Stimulated activated CD8-positive, alpha-beta memory T cell treated with anti-CD3 and anti-CD28 coated beads, Interleukin-7, amount 100 ng/mL, for 24 hours (primary cell): ENCODE measurements at regions not wholly inside any gene's neighbourhood (a gene's known extent, or its start where the extent isn't known, plus 50 kb on each side); places are given as distances from the start of the nearest gene placed in this dataset.
A peak's percentile ranks its signal among the peaks of the same experiment; 100 is the strongest.

ENCODE experiments used
- DNase-seq: peaks from one replicate; pipeline ENCODE4 v3.0.0-alpha.2; 2020; ENCODE audit warnings: low read depth

- no peak for DNase-seq
Measured at GRCh38 chr14:89015016-89015415, 190.6 kb downstream of the TTC8 start.

DNA sequence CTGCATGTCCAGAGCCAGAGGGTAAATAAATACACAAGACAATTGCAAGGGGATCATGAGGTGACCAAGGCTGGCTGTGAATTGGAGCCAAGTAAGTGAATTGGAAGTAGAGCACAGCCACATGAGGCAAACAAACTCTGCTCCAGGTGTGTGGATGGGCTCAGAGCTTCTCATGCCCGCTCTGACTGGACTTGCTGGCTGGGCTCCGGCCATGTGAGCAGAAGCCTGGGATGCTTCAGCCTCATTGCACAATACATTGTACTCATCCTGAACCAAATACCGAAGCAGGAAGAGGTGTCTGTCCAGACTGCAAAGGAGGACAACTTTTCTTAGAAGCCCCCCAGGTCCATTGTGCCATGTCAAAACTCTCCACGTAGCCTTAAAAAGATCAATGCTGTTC lies 193.0 kb downstream of the TTC8 start:
- DNase-seq: no peak

- no peak for DNase-seq
Measured at GRCh38 chr14:89022274-89022673, 197.8 kb downstream of the TTC8 start.

DNA sequence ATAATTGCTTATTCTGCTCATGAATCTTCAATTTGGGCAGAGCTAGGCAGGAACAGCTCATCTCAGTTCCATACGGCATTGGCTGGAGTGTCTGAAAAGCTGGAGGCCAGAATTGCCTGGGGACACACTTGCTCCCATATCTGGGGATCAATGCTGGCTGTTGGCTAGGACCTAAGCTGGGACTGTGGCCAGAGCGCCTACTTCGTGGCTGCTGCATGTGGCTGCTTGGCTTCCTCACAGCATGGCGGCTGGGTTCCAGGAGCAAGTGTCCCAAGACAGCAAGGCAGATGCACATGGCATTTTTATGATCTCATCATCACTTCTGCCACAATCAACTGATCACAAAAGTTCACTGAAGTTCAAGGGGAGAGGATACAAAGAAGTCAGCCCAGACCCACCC lies 200.2 kb downstream of the TTC8 start:
- DNase-seq: no peak

- DNase-seq: no peak
Measured at GRCh38 chr14:89025561-89026236, 201.2 kb downstream of the TTC8 start.

GRCh38 chr14:89027097-89027740 lies 202.8 kb downstream of the TTC8 start:
- peak; percentile 35 for DNase-seq

- DNase-seq: no peak
Measured at GRCh38 chr14:89028462-89029134, 204.1 kb downstream of the TTC8 start.

DNA sequence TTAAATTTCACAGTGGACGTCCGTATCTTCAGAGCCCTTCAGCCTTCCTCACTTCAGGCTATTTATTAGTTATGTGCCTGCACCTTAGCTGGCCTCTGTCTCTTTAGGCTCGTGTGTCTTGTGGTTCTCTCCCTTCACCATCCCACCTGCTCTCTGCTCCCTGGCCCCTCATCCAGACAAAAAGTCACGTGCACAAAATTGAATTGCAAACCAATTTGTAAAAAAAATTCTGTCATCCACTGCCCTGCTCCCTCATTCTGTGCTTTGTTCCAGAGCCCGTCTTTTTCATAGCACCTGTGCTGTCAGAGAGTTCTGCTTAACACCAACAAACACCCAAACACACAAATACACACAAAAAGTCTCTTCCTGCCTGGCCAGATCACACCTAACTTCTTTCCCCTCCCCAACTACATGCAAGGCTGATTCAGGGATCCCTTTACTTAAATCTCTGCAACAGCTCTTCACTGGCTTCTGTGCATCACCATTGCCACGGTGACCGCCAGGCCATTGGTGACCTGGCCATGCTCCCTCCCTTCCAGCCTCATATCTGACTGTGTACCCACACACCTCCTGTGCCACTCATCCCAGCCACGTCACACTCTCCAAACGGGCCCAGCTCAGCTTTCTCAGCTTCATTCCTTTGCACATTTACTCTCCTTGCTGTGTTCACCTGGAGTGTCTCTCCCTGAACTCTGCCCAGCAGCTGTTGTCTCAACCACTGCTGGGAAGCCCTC lies 205.7 kb downstream of the TTC8 start:
- DNase-seq: no peak

- DNase-seq: no peak
Measured at GRCh38 chr14:89030921-89031320, 206.5 kb downstream of the TTC8 start.

- no peak for DNase-seq
Measured at GRCh38 chr14:89032086-89032649, 207.7 kb downstream of the TTC8 start.

DNA sequence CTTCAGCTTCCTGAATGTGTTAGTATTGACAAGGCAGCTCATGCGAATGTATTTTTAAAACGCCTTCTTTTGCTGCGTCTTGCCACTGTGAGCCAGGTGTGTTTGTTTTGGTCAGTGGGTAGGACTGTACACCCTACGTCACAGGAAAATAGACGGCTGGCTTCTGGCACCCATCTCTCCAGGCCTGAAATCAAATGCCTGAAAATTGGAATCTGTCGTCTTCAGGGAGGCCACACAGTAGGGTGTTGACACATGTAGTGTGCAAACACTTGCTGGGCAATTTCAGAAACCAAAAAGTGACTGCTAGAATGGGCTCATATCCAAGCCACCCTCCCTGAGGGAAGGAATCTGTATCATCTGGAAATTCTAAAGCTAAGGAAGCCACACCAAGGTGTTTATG lies 209.3 kb downstream of the TTC8 start:
- DNase-seq: no peak

DNA sequence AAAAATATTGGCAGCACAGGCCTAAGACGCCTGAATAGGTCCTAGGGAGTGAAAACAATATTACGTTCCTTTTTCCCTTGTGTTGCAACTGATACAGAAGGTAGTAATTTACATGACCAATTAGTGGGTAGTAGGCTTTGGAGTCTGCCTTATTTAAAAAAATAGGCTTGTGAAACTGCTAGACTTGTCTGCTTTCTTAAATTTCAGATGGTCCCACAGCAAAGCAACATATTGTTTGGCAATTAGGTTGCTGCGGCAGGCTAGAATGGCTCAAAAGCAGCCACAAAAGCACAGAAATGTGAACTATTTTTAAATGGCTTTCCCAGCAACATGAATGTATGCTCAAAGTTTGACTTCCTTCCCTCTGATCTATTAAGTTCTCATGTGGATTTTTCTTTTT lies 211.9 kb downstream of the TTC8 start:
- no peak for DNase-seq

DNA sequence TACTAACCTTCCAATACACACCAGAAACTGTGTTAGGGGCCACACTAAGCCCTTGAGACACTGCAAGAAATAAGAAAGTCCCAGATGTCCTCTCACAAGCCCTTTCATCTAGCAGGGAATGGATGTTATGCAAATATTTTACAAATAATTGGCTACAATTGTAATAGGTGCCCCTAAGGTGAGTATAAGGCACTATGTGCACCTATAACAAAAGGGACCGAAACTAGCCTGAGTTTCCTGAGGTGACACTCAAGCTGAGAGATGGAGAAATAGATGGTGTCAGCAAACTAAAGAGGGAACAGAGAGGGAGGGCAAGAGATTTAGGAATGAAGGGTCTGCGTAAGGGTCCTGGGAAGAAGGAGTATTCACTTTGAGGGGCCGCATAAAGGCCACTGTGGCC lies 212.6 kb downstream of the TTC8 start:
- DNase-seq: no peak

DNA sequence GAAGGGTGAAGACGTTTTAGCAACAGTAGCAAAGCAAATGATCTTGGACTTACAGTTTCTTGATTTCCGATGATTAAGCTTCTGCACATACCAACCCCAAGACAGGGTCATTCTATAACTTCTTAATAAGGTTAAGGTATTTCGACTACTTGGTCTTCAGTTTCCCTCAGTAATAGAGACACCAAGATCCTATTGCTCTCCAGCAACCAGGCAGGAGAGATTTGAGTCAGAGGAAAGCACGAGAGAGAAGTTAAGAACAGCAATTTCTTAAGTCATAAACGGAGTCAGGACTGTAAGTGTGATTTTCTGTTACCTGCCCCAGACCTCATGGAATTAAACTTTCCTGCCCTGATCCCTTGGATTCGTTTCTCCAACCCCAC lies 215.6 kb downstream of the TTC8 start:
- DNase-seq: no peak

- peak; percentile 80 for DNase-seq
Measured at GRCh38 chr14:89040460-89041256, 216.2 kb downstream of the TTC8 start.

GRCh38 chr14:89041257-89041582 lies 216.8 kb downstream of the TTC8 start:
- no peak for DNase-seq

DNA sequence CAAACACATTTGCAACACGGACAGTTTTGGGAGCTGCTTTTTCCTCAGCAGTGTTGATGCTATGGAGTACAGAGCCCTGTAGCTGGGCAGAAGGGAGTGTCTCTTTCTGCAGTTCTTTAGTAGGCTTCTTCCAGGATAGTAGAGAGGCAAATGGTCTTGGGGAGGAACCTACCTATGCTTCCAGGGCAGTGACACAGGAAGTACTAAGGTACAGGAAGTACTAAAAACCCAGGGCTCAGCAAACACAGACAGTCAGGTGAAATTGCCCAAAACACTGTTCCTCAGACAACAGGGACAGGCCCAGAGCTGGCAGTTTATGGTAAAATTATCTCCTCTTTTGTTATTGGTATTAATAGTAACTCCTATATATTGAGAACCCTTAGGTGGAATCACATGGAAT lies 217.6 kb downstream of the TTC8 start:
- DNase-seq: no peak

- DNase-seq: no peak
Measured at GRCh38 chr14:89053303-89053702, 228.9 kb downstream of the TTC8 start.

GRCh38 chr14:89056394-89056793 lies 231.9 kb downstream of the TTC8 start:
- no peak for DNase-seq

- no peak for DNase-seq
Measured at GRCh38 chr14:89058697-89059096, 234.2 kb downstream of the TTC8 start.

- no peak for DNase-seq
Measured at GRCh38 chr14:89060191-89060590, 235.7 kb downstream of the TTC8 start.

DNA sequence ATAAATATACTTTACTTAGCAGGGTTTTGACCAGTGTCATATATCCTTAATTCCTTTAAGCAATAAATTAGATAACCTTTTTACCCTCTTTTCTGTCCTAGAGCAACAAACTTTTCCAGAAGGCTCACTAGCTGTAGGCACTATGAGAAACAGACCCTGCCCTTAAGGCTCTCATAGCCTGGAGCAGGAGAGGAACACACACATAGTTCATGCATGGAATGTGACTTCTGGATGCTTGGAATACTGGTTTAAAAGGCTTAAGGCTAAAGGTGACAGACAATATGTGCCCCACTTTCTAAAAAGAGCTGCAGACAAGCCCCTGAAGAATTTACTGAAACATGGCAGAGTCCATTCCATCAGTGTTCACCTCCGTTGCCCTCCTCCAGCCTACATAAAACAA lies 237.2 kb downstream of the TTC8 start:
- DNase-seq: no peak
